Stomach (tissue), 4 donors: ENCODE measurements at regions not wholly inside any gene's neighbourhood (a gene's known extent, or its start where the extent isn't known, plus 50 kb on each side); places are given as distances from the start of the nearest gene placed in this dataset.

Experiments
- POLR2A ChIP-seq, 4 donors: fragments of 450-650 bp; IDR thresholded peaks; one replicate each; pipeline ENCODE4 v1.6.1; 2016; ENCODE audit warnings: antibody characterized with exemption in 4 of 4, control low read depth in 2 of 4, mild to moderate bottlenecking in 1 of 4, moderate library complexity in 1 of 4
- TF ChIP-seq, protein P1 (sequence below), 7 experiments: fragments of 450-650 bp in 4 of 7; fragments of 200-600 bp in 3 of 7; sonication (generic) in 3 of 7; IDR thresholded peaks; one replicate each; pipeline ENCODE4 v1.5.1; 2016 to 2019; ENCODE audit warnings: antibody characterized with exemption in 7 of 7, control low read depth in 2 of 7, mild to moderate bottlenecking in 1 of 7

DNA sequence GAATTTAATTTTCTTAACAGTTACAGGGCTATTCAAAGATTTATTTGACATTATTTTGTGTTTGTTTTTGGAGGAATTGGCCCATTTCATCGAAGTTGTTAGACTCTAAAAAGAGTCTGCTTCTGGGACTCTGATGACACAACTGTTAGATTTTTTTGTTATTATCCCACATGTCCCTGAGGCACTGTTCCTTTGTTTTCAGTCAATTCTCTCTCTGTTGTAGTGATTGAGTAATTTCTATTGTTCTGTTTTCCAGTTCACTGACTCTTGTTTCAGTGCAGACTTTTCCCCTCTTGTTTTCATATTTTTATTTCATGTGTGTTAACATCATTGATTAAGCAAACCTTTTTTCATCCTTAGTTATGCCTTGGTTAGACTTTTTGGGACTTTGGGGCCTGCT, 325.0 kb downstream of the ZNF326 start:
- TF ChIP-seq POLR2A (IDR thresholded peaks at IDR 0.05), result no peak
- TF ChIP-seq, protein P1, sequence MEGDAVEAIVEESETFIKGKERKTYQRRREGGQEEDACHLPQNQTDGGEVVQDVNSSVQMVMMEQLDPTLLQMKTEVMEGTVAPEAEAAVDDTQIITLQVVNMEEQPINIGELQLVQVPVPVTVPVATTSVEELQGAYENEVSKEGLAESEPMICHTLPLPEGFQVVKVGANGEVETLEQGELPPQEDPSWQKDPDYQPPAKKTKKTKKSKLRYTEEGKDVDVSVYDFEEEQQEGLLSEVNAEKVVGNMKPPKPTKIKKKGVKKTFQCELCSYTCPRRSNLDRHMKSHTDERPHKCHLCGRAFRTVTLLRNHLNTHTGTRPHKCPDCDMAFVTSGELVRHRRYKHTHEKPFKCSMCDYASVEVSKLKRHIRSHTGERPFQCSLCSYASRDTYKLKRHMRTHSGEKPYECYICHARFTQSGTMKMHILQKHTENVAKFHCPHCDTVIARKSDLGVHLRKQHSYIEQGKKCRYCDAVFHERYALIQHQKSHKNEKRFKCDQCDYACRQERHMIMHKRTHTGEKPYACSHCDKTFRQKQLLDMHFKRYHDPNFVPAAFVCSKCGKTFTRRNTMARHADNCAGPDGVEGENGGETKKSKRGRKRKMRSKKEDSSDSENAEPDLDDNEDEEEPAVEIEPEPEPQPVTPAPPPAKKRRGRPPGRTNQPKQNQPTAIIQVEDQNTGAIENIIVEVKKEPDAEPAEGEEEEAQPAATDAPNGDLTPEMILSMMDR (IDR thresholded peaks at IDR 0.05), result no peak
